NCI-H82 treated with DMSO at 0.1 percent for 48 hours (cell line): ENCODE measurements at regions not wholly inside any gene's neighbourhood (a gene's known extent, or its start where the extent isn't known, plus 50 kb on each side); places are given as distances from the start of the nearest gene placed in this dataset.
"Not testable (repeated sequence)": the region's sequence is repeated elsewhere in the genome, so short reads cannot be mapped to it uniquely, and the experiment has no call there.

Experiments used
- DNase-seq: peaks from one replicate; lab custom pipeline; 2025; ENCODE audit not compliant: unreplicated experiment; lab: John Stamatoyannopoulos, UW

DNA sequence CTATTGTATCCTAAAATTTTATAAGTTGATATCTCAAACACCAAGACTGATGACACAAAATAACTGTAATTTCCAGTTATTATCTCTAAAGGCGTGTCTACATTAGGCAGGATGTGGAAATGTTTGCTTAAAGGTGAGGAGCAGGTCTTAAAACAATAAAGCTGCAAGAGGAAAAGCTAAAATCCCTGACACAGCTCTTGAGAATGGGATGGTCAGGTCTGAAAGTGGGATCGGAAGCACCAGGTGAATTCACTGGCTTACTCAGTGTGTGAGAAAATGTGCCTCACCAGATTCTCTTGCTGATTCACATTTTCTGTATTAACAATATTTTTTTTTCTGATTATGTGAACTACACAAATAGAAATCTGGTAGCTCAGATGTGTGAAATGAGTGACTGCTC lies 421.9 kb upstream of the ADAMTS5 start:
- no peak for DNase-seq

- DNase-seq, result no peak
Measured at GRCh38 chr21:27382404-27382803, 415.5 kb upstream of the ADAMTS5 start.

- DNase-seq, result no peak
Measured at GRCh38 chr21:27380303-27380702, 413.4 kb upstream of the ADAMTS5 start.

DNA sequence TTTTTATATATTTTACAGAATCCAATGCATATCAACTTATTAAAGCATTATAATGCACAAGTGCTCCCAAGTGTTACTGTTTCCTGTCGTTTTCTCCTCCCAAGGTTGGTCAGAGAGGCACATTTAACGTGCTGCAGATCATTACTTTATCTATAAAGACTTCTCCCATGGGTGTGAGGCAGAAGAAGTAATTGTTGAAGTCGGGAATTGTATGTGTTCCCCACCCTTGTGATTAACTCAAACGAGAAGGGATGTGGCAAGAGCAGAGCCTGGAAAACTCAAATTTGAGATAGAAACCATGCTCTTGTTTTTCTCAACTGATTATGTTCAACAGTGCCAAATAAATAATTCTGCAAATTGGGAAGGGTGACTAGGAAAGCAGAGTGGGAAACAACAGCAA lies 412.5 kb upstream of the ADAMTS5 start:
- DNase-seq, result no peak

- DNase-seq, result no peak
Measured at GRCh38 chr21:27372381-27372780, 405.5 kb upstream of the ADAMTS5 start.

- no peak for DNase-seq
Measured at GRCh38 chr21:27371975-27372331, 405.1 kb upstream of the ADAMTS5 start.

- DNase-seq, result no peak
Measured at GRCh38 chr21:27371115-27371974, 404.5 kb upstream of the ADAMTS5 start.

DNA sequence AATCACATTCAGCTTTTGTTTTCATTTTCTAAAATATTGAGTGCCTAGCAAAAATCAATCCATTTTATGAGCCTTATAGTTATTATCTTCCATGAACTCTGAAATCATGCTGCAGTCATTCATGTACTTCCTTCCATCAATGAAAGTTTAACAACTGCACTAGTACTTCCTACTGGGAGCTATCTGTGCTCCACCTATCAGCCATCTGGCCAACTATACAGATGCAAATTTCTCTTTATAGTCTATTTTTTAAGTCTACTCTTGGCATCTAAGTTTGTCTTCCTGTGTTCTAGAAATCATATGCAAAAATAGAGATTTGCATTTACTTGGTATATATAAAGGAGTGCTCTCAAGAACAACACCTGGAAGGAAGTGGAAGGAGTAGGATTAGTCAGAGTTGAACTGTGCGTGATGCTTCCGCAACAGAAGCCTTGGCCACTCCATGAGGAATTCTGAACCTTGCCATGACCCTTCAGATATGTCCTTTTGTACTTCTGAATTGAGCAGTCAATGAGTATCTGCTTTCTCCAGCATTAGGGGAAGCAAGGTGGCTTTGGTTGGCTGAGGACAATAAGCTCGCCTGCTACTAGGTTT lies 403.2 kb upstream of the ADAMTS5 start:
- DNase-seq, result no peak

DNA sequence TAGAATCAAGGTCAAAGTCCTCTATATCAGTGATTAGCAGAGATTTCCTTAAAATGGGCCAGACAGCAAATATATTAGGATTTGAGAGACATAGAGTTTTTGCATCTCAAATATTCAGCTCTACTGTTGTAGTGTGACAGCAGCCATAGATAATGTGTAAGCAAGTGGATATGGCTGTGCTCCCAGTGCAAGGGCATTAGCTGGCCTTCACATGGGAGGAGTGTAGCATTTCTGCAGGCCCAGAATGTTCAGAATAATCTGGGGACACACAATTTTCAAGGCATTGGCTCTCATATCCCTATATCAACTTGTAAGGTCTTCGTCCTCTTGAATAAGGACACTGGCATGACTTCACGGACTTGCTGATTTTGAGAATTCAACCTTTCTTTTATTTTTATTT lies 402.3 kb upstream of the ADAMTS5 start:
- DNase-seq, result no peak

DNA sequence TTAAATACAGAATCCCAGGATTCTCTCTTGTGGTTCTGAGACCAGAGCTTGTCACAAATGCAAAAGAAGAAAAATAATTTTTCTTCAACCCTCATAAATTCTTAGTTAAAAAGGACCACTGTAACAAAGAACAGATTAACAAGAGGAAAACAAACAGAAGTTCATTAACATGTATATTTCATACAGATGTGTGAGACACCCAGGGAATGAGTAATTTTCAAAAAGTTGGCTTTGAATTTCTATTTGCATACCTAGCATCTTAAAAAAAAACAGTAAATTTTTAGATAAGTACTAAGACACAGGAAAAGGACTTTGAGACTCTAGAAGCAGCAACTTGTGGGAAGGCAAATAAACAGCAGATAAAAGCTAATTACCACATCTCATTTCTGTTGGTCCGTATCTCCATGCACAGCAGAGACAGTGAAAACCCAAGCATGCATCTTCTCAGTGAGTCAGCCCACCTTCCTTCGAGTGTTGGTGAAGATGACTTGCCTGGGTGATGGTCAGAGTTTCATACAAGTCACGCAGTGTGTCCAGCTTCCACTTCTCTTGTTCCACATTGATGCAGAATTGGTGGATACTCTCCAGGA lies 399.9 kb upstream of the ADAMTS5 start:
- DNase-seq, result no peak

DNA sequence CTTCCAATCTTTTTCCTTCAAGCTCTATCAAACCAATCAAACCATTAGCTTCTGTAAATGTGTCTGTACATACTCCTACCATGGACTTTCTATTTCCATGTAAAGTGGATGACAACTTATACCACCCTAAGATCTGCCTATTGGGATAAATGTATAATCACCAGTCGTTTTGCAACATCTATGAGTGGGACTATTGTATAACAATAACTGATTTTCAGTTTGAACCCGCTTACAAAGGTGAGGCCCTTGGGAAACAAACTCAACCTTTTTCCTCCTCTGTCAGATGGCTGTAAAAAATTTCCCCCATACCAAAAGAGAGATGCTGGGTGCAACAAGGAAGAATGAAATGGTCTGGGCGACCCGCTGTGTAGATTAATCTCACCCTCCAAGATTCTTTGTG lies 399.1 kb upstream of the ADAMTS5 start:
- DNase-seq, result no peak

GRCh38 chr21:27365394-27365793 lies 398.5 kb upstream of the ADAMTS5 start:
- DNase-seq, result no peak

GRCh38 chr21:27363719-27364477 lies 397.0 kb upstream of the ADAMTS5 start:
- no peak for DNase-seq

- no peak for DNase-seq
Measured at GRCh38 chr21:27362249-27362648, 395.4 kb upstream of the ADAMTS5 start.

DNA sequence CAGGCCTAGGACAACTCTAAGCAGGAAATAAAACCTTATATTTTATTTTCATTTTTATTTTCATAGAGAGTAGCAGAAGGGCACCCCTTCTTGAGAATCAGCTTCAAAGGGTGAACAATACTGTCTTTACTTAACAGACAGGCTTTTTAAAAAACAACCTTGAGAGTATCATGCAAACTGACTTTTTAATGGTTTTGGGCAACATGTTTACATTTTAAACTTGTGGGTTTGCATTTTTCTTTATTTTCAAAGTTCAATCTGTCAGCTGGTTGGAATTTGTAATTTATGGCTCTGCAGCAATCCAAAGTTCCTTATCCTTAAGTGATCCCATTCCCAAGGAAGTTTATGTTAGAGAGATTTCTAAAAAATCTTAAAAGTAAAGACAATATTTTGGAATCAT lies 392.3 kb upstream of the ADAMTS5 start:
- DNase-seq, result no peak

GRCh38 chr21:27352885-27353284 lies 386.0 kb upstream of the ADAMTS5 start:
- DNase-seq, result no peak

DNA sequence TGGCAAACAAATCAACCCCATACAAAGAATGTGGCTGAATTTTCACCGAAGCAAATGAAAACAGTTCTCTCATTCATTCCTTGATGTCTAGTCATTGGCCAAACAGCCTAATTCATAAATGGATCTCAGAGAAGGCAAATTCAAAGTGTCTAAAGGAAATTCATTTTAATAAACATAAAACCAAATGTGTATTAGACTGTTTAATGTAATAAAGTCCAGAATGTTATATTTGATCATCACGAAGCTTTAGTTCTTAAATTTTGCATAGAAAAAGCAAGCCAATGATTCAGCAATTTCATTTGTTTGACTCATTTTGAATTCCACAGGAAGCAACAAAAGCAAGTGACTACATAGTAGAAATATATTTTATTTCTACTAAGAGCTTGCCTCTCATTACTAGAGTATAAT lies 379.2 kb upstream of the ADAMTS5 start:
- no peak for DNase-seq

GRCh38 chr21:27339902-27340301 lies 373.0 kb upstream of the ADAMTS5 start:
- DNase-seq, result no peak

DNA sequence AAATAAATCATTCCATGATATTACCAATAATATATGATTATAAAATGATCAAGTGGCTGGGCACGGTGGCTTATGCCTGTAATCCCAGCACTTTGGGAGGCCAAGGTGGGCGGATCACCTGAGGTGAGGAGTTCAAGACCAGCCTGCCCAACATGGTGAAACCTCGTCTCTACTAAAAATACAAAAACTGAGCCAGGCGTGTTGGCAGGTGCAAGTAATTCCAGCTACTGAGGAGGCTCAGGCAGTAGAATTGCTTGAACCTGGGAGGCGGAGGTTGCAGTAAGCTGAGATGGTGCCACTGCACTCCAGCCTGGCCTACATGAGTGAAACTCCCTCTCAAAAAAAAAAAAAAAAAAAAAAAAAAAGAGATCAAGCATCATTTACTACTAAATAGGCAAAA lies 371.1 kb upstream of the ADAMTS5 start:
- DNase-seq, result not testable (repeated sequence)

DNA sequence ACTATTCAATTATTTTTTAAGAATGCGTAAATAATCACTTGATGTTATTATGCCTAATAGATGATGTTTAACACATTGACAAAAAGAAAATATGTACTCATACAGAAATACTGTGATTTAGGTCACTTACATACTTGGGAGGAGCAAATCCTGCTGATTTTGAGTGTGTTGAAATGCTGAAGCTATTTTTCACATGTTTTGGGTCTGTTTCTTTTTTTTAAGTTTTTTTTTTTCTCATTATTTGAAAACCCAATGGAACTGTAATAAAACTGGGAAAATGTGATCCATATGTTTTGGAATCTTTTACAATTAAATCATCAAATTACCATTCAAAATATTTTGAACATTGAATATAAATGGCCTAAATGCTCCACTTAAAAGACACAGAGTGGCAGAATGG lies 366.2 kb upstream of the ADAMTS5 start:
- DNase-seq, result no peak

DNA sequence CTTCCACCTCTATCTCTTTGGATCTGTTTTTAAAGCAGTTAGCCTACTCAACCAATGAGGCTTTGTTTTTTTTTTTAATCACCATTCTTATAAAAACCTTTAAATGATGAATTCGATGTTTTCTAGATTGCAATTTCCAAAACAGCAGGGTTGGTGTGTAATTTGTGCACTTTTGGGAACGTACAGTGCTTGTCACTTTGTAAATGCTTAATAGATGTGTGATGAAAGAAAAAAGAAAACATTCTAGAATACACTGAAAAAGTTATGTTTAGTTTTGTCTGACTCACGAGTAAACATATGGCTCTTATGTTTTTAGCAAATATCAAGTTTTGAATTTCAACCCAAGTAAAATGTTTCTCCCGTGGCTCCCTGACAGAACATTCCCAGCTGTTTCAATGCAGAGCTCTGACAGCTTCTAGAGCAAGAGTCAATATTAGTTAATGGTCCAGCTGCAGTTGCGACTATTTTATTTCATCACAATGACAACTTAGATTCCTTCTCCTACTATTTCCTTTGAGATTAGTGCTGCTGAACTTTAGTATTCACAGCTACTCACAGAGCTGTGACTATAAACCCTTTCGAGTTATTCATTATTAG lies 362.5 kb upstream of the ADAMTS5 start:
- DNase-seq, result no peak
